ENCODE measurements at regions not wholly inside any gene's neighbourhood (a gene's known extent, or its start where the extent isn't known, plus 50 kb on each side); places are given as distances from the start of the nearest gene placed in this dataset.

- ChIA-PET CTCF (no interaction called here), POLR2A (no interaction called here)
- Histone ChIP-seq H3K4me3 (ENCODE audit: control insufficient read depth in 1 of 7, extremely low read depth in 1 of 7, insufficient read depth in 4 of 7, low read depth in 2 of 7, low read length in 6 of 7) (no peak overlapping the region), H3K9me3 (ENCODE audit: control extremely low read depth in 1 of 5, control insufficient read depth in 4 of 5, insufficient read depth in 2 of 5, low read depth in 1 of 5, low read length in 4 of 5) (no peaks in the 10 kb centered on the region), H3K27ac (ENCODE audit: insufficient read depth in 1 of 2, low read depth in 1 of 2, low read length in 2 of 2, poor library complexity in 1 of 2, severe bottlenecking in 2 of 2) (no peak overlapping the region), H3K36me3 (ENCODE audit: control insufficient read depth in 4 of 4, insufficient read depth in 4 of 4, low read length in 3 of 4) (no peaks in the 10 kb centered on the region), H3K4me1 (ENCODE audit: control extremely low read depth in 1 of 4, control insufficient read depth in 4 of 4, insufficient read depth in 4 of 4, low read length in 3 of 4) (no peaks in the 10 kb centered on the region), H3K27me3 (replicated peaks in 2 of 5; ENCODE audit: control insufficient read depth in 4 of 5, insufficient read depth in 5 of 5, low read length in 4 of 5) (peaks cover 0 to 7% (median 3%) of the 10 kb centered on the region in 5 experiments)
- no peak for DNase-seq
- WGBS (ENCODE audit: insufficient coverage) = 81% methylated on average over 2 of the region's 4 CpGs
Observed at GRCh38 chr7:131741446-131741845, 185.0 kb upstream of the PODXL start.

DNA sequence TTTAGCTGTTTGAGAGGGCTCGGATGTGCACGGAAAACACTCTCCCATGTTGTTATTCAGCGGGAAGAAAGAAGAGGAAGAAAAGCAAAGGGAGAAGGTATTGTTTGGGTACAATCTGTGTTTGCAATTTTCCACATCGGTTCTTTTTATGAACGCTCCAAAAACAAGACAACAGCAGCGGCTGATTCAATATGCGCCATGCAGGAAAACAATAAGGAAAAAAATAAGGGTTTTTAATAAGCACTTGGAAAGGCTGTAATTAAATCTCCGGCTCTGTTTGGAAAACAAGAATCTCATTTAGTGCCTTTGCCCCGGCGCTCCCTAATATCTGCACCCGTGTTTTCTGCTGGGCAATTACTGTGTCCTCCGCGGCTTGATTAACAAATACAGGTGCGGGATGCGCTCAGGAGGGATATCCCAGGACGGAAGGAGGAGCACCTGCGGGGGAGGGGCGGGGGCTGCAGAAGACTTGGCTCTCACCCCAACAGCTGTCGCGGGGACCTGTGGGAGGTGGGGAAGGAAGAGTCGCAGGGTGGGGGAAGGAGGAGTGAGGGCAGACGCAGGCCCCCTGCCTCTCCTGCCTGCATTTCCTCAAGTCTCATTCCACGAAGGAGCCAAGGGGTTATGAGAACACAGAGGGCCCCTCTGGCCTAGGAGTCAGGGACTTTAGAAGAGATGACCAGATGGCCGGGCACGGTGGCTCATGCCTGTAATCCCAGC, 181.5 kb upstream of the PODXL start:
- H3K9me3 ChIP-seq (ENCODE audit: control extremely low read depth in 1 of 5, control insufficient read depth in 4 of 5, insufficient read depth in 2 of 5, low read depth in 1 of 5, low read length in 4 of 5) = no peaks in the 10 kb centered on the region
- no peak overlapping the region for H3K27ac ChIP-seq (ENCODE audit: insufficient read depth in 1 of 2, low read depth in 1 of 2, low read length in 2 of 2, poor library complexity in 1 of 2, severe bottlenecking in 2 of 2)
- DNase-seq = no peak
- peaks cover 0 to 11% (median 4%) of the 10 kb centered on the region in 5 experiments for H3K27me3 ChIP-seq (replicated peaks in 2 of 5; ENCODE audit: control insufficient read depth in 4 of 5, insufficient read depth in 5 of 5, low read length in 4 of 5)
- POLR2A ChIA-PET = no interaction called here
- CTCF ChIA-PET = no interaction called here
- H3K4me1 ChIP-seq (ENCODE audit: control extremely low read depth in 1 of 4, control insufficient read depth in 4 of 4, insufficient read depth in 4 of 4, low read length in 3 of 4) = no peaks in the 10 kb centered on the region
- H3K36me3 ChIP-seq (ENCODE audit: control insufficient read depth in 4 of 4, insufficient read depth in 4 of 4, low read length in 3 of 4) = no peaks in the 10 kb centered on the region
- WGBS (ENCODE audit: insufficient coverage) = 63% methylated on average over 24 of the region's 25 CpGs
- no peak overlapping the region for H3K4me3 ChIP-seq (ENCODE audit: control insufficient read depth in 1 of 7, extremely low read depth in 1 of 7, insufficient read depth in 4 of 7, low read depth in 2 of 7, low read length in 6 of 7)

DNA sequence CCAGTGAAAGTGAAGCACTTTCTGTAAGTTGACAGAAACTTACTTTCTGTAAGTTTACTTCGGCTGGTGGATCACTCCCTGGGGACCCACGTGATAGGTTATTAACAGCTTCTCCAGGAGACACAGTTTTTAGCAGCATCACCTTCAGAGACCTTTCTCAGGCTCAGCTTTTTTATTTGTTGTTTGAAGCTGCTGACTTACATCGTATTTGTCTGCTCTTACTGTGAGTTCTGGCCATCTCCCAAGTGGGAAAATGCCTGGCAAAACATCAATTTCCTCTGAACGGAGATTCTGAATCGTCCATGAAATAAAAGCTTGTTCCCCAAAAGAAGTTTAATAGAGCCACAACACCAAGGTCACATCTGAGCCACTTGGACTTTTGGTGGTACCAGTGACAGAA, 178.7 kb upstream of the PODXL start:
- H3K27me3 ChIP-seq (replicated peaks in 2 of 5; ENCODE audit: control insufficient read depth in 4 of 5, insufficient read depth in 5 of 5, low read length in 4 of 5) = peaks cover 0 to 12% (median 4%) of the 10 kb centered on the region in 5 experiments
- H3K27ac ChIP-seq (ENCODE audit: insufficient read depth in 1 of 2, low read depth in 1 of 2, low read length in 2 of 2, poor library complexity in 1 of 2, severe bottlenecking in 2 of 2) = no peak overlapping the region
- H3K9me3 ChIP-seq (ENCODE audit: control extremely low read depth in 1 of 5, control insufficient read depth in 4 of 5, insufficient read depth in 2 of 5, low read depth in 1 of 5, low read length in 4 of 5) = no peaks in the 10 kb centered on the region
- H3K36me3 ChIP-seq (ENCODE audit: control insufficient read depth in 4 of 4, insufficient read depth in 4 of 4, low read length in 3 of 4) = no peaks in the 10 kb centered on the region
- WGBS (ENCODE audit: insufficient coverage) = 85% methylated on average over 5 of the region's 5 CpGs
- no peak for DNase-seq
- POLR2A ChIA-PET = no interaction called here
- H3K4me1 ChIP-seq (ENCODE audit: control extremely low read depth in 1 of 4, control insufficient read depth in 4 of 4, insufficient read depth in 4 of 4, low read length in 3 of 4) = no peaks in the 10 kb centered on the region
- CTCF ChIA-PET = no interaction called here
- no peak overlapping the region for H3K4me3 ChIP-seq (ENCODE audit: control insufficient read depth in 1 of 7, extremely low read depth in 1 of 7, insufficient read depth in 4 of 7, low read depth in 2 of 7, low read length in 6 of 7)

- Histone ChIP-seq H3K27ac (ENCODE audit: insufficient read depth in 1 of 2, low read depth in 1 of 2, low read length in 2 of 2, poor library complexity in 1 of 2, severe bottlenecking in 2 of 2) (no peak overlapping the region), H3K36me3 (ENCODE audit: control insufficient read depth in 4 of 4, insufficient read depth in 4 of 4, low read length in 3 of 4) (no peaks in the 10 kb centered on the region), H3K4me3 (ENCODE audit: control insufficient read depth in 1 of 7, extremely low read depth in 1 of 7, insufficient read depth in 4 of 7, low read depth in 2 of 7, low read length in 6 of 7) (no peak overlapping the region), H3K4me1 (ENCODE audit: control extremely low read depth in 1 of 4, control insufficient read depth in 4 of 4, insufficient read depth in 4 of 4, low read length in 3 of 4) (no peaks in the 10 kb centered on the region), H3K9me3 (ENCODE audit: control extremely low read depth in 1 of 5, control insufficient read depth in 4 of 5, insufficient read depth in 2 of 5, low read depth in 1 of 5, low read length in 4 of 5) (peaks cover 0 to 3% (median 0%) of the 10 kb centered on the region in 5 experiments), H3K27me3 (replicated peaks in 2 of 5; ENCODE audit: control insufficient read depth in 4 of 5, insufficient read depth in 5 of 5, low read length in 4 of 5) (peaks cover 0 to 11% (median 4%) of the 10 kb centered on the region in 5 experiments)
- ChIA-PET POLR2A (no interaction called here), CTCF (no interaction called here)
- DNase-seq = no peak
- WGBS (ENCODE audit: insufficient coverage) = 54% methylated on average over 6 of the region's 6 CpGs
Observed at GRCh38 chr7:131733604-131734003, 177.2 kb upstream of the PODXL start.

DNA sequence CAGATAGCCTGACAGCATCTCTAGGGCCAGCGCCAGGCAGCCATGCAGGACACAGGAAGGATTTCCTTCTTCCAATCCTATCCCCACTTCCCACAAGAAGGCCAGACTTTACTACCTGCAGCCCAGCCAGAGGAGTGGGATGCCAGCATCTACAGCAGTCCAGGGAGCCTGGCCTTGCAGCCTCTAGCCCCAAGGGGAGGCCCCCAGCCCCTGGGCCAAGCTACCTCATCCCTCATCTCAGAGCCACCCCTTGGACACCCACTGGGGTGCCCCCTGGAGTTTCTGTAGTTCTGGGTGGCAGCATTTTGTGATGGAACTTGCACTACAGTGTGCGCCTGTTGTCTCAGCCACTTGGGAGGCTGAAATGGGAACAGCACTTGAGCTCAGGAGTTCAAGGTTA, 170.8 kb upstream of the PODXL start:
- ChIA-PET CTCF (interaction anchor here (1.6 kb wide), 1 partner anchor 37 kb away, joined by 3 read pairs; no protein-coding TSS in a partner anchor), POLR2A (no interaction called here)

DNA sequence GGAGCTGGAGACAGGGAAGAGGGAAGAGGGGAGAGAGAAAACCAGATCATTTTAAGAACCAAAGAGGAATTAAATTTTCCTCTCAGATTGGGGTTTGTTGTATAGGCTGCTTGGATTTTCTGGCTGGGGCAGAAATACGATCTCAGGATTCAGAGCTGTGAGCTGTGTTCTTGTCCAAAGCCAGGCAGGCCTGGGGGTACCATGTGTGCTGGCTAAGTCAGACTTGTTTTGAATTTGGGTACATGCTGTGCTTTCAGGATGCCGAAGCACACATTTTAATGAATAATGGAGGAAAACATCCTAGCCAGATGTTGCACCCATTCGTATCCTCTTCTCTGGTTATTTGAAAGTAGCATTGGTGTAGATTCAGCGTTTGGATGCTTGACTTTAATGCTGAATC, 170.3 kb upstream of the PODXL start:
- Histone ChIP-seq H3K27ac (ENCODE audit: insufficient read depth in 1 of 2, low read depth in 1 of 2, low read length in 2 of 2, poor library complexity in 1 of 2, severe bottlenecking in 2 of 2) (no peak overlapping the region), H3K4me1 (ENCODE audit: control extremely low read depth in 1 of 4, control insufficient read depth in 4 of 4, insufficient read depth in 4 of 4, low read length in 3 of 4) (no peaks in the 10 kb centered on the region), H3K4me3 (ENCODE audit: control insufficient read depth in 1 of 7, extremely low read depth in 1 of 7, insufficient read depth in 4 of 7, low read depth in 2 of 7, low read length in 6 of 7) (no peak overlapping the region), H3K9me3 (ENCODE audit: control extremely low read depth in 1 of 5, control insufficient read depth in 4 of 5, insufficient read depth in 2 of 5, low read depth in 1 of 5, low read length in 4 of 5) (peaks cover 0 to 3% (median 0%) of the 10 kb centered on the region in 5 experiments), H3K27me3 (replicated peaks in 2 of 5; ENCODE audit: control insufficient read depth in 4 of 5, insufficient read depth in 5 of 5, low read length in 4 of 5) (peaks cover 0 to 9% (median 2%) of the 10 kb centered on the region in 5 experiments), H3K36me3 (ENCODE audit: control insufficient read depth in 4 of 4, insufficient read depth in 4 of 4, low read length in 3 of 4) (no peaks in the 10 kb centered on the region)
- ChIA-PET POLR2A (no interaction called here), CTCF (interaction anchor here (1.6 kb wide), 1 partner anchor 37 kb away, joined by 3 read pairs; no protein-coding TSS in a partner anchor)
- WGBS (ENCODE audit: insufficient coverage) = 92% methylated on average over 3 of the region's 4 CpGs
- DNase-seq = no peak

More for the DNA sequence above, 170.8 kb upstream of the PODXL start:
- Histone ChIP-seq H3K27ac (ENCODE audit: insufficient read depth in 1 of 2, low read depth in 1 of 2, low read length in 2 of 2, poor library complexity in 1 of 2, severe bottlenecking in 2 of 2) (no peak overlapping the region), H3K9me3 (ENCODE audit: control extremely low read depth in 1 of 5, control insufficient read depth in 4 of 5, insufficient read depth in 2 of 5, low read depth in 1 of 5, low read length in 4 of 5) (peaks cover 0 to 3% (median 0%) of the 10 kb centered on the region in 5 experiments), H3K27me3 (replicated peaks in 2 of 5; ENCODE audit: control insufficient read depth in 4 of 5, insufficient read depth in 5 of 5, low read length in 4 of 5) (peaks cover 0 to 8% (median 2%) of the 10 kb centered on the region in 5 experiments), H3K4me3 (ENCODE audit: control insufficient read depth in 1 of 7, extremely low read depth in 1 of 7, insufficient read depth in 4 of 7, low read depth in 2 of 7, low read length in 6 of 7) (no peak overlapping the region), H3K36me3 (ENCODE audit: control insufficient read depth in 4 of 4, insufficient read depth in 4 of 4, low read length in 3 of 4) (no peaks in the 10 kb centered on the region), H3K4me1 (ENCODE audit: control extremely low read depth in 1 of 4, control insufficient read depth in 4 of 4, insufficient read depth in 4 of 4, low read length in 3 of 4) (no peaks in the 10 kb centered on the region)
- DNase-seq = no peak
- WGBS (ENCODE audit: insufficient coverage) = 90% methylated on average over 2 of the region's 2 CpGs

DNA sequence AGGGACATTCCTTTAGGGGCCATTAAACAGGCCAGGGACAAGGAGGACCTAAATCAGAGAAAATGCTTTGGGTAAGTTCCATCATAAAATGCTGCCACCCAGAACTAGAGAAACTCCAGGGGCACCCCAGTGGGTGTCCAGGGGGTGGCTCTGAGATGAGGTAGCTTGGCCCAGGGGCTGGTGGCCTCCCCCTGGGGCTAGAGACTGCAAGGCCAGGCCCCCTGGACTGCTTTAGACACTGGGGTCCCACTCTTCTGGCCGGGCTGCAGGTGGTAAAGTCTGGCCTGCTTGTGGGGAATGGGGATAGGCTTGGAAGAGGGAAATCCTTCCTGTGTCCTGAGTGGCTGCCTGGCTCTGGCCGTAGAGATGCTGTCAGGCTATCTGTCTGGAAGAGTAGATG, 169.6 kb upstream of the PODXL start:
- DNase-seq = no peak
- POLR2A ChIA-PET = no interaction called here
- CTCF ChIA-PET = interaction anchor here (1.6 kb wide), 1 partner anchor 36 kb away, joined by 3 read pairs; no protein-coding TSS in a partner anchor
- no peaks in the 10 kb centered on the region for H3K36me3 ChIP-seq (ENCODE audit: control insufficient read depth in 4 of 4, insufficient read depth in 4 of 4, low read length in 3 of 4)
- 100% methylated on average over 1 of the region's 2 CpGs for whole genome bisulfite sequencing (ENCODE audit: insufficient coverage)
- peaks cover 0 to 3% (median 0%) of the 10 kb centered on the region in 5 experiments for H3K9me3 ChIP-seq (ENCODE audit: control extremely low read depth in 1 of 5, control insufficient read depth in 4 of 5, insufficient read depth in 2 of 5, low read depth in 1 of 5, low read length in 4 of 5)
- H3K27ac ChIP-seq (ENCODE audit: insufficient read depth in 1 of 2, low read depth in 1 of 2, low read length in 2 of 2, poor library complexity in 1 of 2, severe bottlenecking in 2 of 2) = no peak overlapping the region
- H3K4me1 ChIP-seq (ENCODE audit: control extremely low read depth in 1 of 4, control insufficient read depth in 4 of 4, insufficient read depth in 4 of 4, low read length in 3 of 4) = no peaks in the 10 kb centered on the region
- no peak overlapping the region for H3K4me3 ChIP-seq (ENCODE audit: control insufficient read depth in 1 of 7, extremely low read depth in 1 of 7, insufficient read depth in 4 of 7, low read depth in 2 of 7, low read length in 6 of 7)
- H3K27me3 ChIP-seq (replicated peaks in 2 of 5; ENCODE audit: control insufficient read depth in 4 of 5, insufficient read depth in 5 of 5, low read length in 4 of 5) = peaks cover 0 to 9% (median 2%) of the 10 kb centered on the region in 5 experiments

Measured in common myeloid progenitor, CD34-positive (primary cell).